D721Med (cell line): ENCODE measurements at regions not wholly inside any gene's neighbourhood (a gene's known extent, or its start where the extent isn't known, plus 50 kb on each side); places are given as distances from the start of the nearest gene placed in this dataset.

ENCODE experiments used
- DNase-seq: peaks from one replicate; pipeline ENCODE4 v3.0.0; 2011; ENCODE audit warnings: low spot score; ENCODE audit not compliant: insufficient read length
- FAIRE-seq: peaks from 2 replicates; lab custom pipeline; 2011; peaks lifted over from hg19 to GRCh38; lab: Jason Lieb, UNC
- TF ChIP-seq, protein P1 (sequence below): IDR thresholded peaks from 2 replicates; pipeline ENCODE4 v1.5.1; 2012; ENCODE audit warnings: mild to moderate bottlenecking, control low read depth; ENCODE audit not compliant: insufficient read depth; ENCODE audit errors: missing control alignments

DNA sequence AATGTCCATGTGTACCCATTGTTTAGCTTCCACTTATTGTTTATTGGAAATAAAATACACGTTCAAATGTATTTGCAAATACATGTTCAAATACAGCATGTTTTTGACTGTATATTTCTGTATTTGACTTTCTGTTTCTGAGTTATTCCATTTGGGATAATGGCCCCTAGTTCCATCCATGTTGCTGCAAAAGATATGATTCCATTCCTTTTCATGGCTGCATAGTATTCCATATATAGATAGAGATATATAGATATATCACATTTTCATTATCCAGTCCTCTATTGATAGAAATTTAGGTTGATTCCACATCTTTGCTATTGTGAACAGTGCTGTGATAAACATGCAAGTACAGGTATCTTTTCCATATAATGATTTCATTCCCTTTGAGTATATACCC, 241.4 kb upstream of the SOX2 start:
- DNase-seq (no peak), FAIRE-seq (no peak)
- TF ChIP-seq, protein P1, sequence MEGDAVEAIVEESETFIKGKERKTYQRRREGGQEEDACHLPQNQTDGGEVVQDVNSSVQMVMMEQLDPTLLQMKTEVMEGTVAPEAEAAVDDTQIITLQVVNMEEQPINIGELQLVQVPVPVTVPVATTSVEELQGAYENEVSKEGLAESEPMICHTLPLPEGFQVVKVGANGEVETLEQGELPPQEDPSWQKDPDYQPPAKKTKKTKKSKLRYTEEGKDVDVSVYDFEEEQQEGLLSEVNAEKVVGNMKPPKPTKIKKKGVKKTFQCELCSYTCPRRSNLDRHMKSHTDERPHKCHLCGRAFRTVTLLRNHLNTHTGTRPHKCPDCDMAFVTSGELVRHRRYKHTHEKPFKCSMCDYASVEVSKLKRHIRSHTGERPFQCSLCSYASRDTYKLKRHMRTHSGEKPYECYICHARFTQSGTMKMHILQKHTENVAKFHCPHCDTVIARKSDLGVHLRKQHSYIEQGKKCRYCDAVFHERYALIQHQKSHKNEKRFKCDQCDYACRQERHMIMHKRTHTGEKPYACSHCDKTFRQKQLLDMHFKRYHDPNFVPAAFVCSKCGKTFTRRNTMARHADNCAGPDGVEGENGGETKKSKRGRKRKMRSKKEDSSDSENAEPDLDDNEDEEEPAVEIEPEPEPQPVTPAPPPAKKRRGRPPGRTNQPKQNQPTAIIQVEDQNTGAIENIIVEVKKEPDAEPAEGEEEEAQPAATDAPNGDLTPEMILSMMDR = no peak

DNA sequence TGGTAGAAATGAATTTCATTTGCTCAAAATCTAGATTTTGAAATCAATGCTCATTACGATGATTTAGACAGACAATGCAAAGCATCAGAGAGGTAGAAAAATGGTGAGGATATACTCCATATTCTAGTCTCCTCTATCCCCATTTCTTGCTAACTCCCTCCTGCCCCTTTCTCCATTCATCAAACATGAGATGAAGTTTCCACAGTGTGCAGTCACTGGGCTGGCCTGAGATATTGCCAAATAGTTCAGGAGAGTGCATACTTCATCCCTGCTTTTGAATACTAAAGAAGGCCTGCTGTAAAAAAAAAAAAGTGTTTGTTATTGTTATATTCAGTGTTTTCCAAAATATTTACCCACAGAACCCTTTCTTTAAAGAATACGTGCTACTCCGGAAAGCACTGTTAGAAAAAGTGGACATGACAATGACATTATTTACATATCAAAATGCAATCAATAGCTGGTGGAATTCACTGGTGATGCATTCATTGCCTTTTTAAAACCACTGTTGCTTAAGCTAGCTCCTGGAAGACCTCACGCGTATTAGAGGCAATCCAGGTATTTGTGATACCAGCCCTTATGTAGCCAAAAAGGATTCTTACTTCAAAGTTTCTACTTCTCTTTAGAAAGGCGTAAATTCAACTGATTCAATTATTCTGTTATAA, 247.6 kb upstream of the SOX2 start:
- FAIRE-seq (no peak), DNase-seq (no peak)
- TF ChIP-seq, protein P1 = no peak

DNA sequence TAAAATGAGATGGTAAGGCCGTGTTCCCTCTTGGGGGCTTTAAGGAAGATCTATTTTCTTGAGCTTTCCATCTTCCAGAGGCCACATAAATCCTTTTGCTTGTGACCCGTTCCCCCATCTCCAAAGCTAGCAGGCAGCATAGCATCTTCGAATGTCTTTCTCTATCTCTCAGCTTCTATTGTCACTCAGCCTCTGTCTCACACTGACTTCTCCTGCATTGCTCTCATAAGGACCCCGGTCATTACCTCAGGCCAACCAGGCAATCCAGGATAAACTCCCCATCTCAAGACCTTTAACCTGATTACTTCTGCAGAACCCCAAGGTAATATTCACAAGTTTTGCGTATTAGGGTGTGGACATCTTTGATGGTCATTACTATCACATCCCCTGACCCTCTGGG, 250.3 kb upstream of the SOX2 start:
- TF ChIP-seq, protein P1 = no peak
- FAIRE-seq = no peak
- no peak for DNase-seq

DNA sequence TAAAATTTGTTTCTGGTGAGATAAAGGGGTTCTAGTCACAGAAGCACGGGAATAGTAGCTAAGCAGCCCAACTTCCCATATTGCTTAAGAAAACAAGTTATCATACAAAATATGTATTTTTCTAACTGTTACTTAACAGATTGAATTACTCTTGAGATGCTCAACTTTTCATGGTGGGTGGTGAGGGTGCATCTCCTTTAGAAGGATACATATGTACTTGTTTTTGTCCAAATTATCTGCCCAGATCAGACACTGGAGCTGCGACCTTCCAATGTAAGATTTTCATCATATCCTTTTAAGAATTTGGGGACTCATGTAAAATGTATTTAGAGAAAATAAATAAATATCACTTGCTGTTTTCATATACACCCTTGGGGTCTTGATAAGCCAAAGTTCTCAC, 252.2 kb upstream of the SOX2 start:
- no peak for DNase-seq
- FAIRE-seq = no peak
- TF ChIP-seq, protein P1 = no peak

DNA sequence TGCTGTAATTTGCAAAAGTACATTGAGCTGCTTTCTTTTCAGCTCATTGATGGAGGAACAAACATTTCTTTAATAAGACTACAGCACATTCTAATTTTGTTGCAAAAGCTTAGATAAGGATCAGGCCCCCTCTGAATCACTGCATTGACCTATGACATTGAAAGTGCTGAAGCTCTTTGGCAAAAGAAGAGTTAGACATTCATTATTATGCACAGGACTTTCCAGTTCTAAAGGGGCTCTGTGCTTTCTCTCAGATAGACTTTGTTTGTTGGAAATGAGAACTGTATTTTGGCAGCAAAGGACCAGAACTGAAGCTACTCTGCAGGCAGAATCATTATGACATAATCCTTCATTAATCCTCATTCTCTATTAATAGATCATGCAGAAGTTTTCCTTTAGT, 252.9 kb upstream of the SOX2 start:
- FAIRE-seq (no peak), DNase-seq (no peak)
- TF ChIP-seq, protein P1 = no peak

DNA sequence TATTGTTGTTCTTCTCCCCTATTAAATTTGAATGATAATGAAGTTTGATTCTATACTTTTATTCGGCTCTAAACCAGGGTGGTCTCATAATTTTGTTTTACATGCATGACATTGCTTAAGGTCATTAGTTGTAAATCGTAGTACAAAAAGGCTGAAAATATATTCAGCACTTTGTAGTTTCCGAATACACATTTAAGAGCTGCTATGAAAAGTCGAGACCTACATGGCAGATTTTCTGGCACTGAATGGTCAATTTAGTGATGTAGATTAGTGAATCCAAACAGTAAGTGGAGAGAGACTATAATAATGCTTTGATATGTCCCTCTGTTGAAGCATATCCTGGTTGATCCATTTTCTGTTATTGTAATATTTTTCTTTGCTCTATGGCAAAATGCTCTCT, 254.0 kb upstream of the SOX2 start:
- TF ChIP-seq, protein P1 = no peak
- no peak for DNase-seq
- no peak for FAIRE-seq

DNA sequence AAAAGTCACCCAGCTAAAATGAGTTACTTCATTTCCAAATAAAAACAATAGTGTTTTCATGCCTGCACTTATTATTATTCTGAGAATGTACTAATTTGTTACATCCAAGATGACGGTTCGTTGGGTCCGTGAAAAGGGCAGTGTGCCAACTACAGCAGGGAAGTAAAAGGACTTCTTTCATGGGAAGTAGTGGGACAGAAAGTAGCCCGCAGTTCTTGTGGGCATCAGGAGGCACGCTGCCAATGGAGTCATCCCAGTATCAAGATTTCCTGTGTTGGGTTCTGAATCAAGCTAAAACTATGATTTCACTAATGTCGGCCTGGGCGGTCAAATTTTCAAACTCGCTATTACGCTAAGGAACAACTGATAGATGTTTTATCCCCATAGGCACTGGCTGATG, 254.5 kb upstream of the SOX2 start:
- TF ChIP-seq, protein P1 = no peak
- DNase-seq = no peak
- no peak for FAIRE-seq
